T-helper 2 cell treated with Interferon-gamma antibody and Interleukin-4, amounts not matched to agents 5 μg/mL and 100 μg/mL, for 36 hours (primary cell): ENCODE measurements at regions not wholly inside any gene's neighbourhood (a gene's known extent, or its start where the extent isn't known, plus 50 kb on each side); places are given as distances from the start of the nearest gene placed in this dataset.
"Not testable (repeated sequence)": the region's sequence is repeated elsewhere in the genome, so short reads cannot be mapped to it uniquely, and the experiment has no call there.

ENCODE experiments used
- DNase-seq: peaks from one replicate; pipeline ENCODE4 v3.0.0; 2021; ENCODE audit warnings: low spot score
- H3K27ac Mint-ChIP-seq: one replicate; pipeline ENCODE4 v1.8.0; 2021; ENCODE audit warnings: mild to moderate bottlenecking, mixed read lengths
- H3K27me3 Mint-ChIP-seq: one replicate; pipeline ENCODE4 v1.8.0; 2021; ENCODE audit warnings: low read depth, mixed read lengths
- H3K36me3 Mint-ChIP-seq: one replicate; pipeline ENCODE4 v1.8.0; 2021; ENCODE audit warnings: low read depth, mixed read lengths
- H3K4me1 Mint-ChIP-seq: one replicate; pipeline ENCODE4 v1.8.0; 2021; ENCODE audit warnings: low read depth, mixed read lengths
- H3K4me3 Mint-ChIP-seq: one replicate; pipeline ENCODE4 v1.8.0; 2022; ENCODE audit warnings: mild to moderate bottlenecking, moderate library complexity, mixed read lengths
- H3K9me3 Mint-ChIP-seq: one replicate; pipeline ENCODE4 v1.8.0; 2021; ENCODE audit warnings: mixed read lengths

- not testable (repeated sequence) for H3K4me3 Mint-ChIP-seq, H3K27ac Mint-ChIP-seq, DNase-seq, H3K4me1 Mint-ChIP-seq, H3K36me3 Mint-ChIP-seq, H3K27me3 Mint-ChIP-seq, H3K9me3 Mint-ChIP-seq
These were observed 564.0 kb upstream of the NECTIN3 start for GRCh38 chr3:110507570-110507969.

GRCh38 chr3:110512961-110513360 lies 558.7 kb upstream of the NECTIN3 start:
- Mint-ChIP-seq H3K4me1 (no peaks in the 10 kb centered on the region), H3K4me3 (no peak overlapping the region)
- no peak for DNase-seq

GRCh38 chr3:110518031-110518430 lies 553.6 kb upstream of the NECTIN3 start:
- H3K4me3 Mint-ChIP-seq, result no peak overlapping the region
- no peaks in the 10 kb centered on the region for H3K27me3 Mint-ChIP-seq
- H3K4me1 Mint-ChIP-seq, result no peaks in the 10 kb centered on the region
- no peaks in the 10 kb centered on the region for H3K9me3 Mint-ChIP-seq
- no peak for DNase-seq
- H3K27ac Mint-ChIP-seq, result no peak overlapping the region
- no peaks in the 10 kb centered on the region for H3K36me3 Mint-ChIP-seq

More at GRCh38 chr3:110512961-110513360, 558.7 kb upstream of the NECTIN3 start:
- Mint-ChIP-seq H3K9me3 (no peaks in the 10 kb centered on the region), H3K27ac (no peak overlapping the region), H3K36me3 (no peaks in the 10 kb centered on the region), H3K27me3 (no peaks in the 10 kb centered on the region)

- no peaks in the 10 kb centered on the region for H3K4me1 Mint-ChIP-seq
- H3K9me3 Mint-ChIP-seq, result no peaks in the 10 kb centered on the region
- no peak overlapping the region for H3K4me3 Mint-ChIP-seq
- no peaks in the 10 kb centered on the region for H3K27me3 Mint-ChIP-seq
- no peak overlapping the region for H3K27ac Mint-ChIP-seq
- DNase-seq, result no peak
- H3K36me3 Mint-ChIP-seq, result no peaks in the 10 kb centered on the region
These were observed 552.5 kb upstream of the NECTIN3 start for GRCh38 chr3:110519071-110519470.

- Mint-ChIP-seq H3K27me3 (no peaks in the 10 kb centered on the region), H3K9me3 (no peaks in the 10 kb centered on the region), H3K4me1 (no peaks in the 10 kb centered on the region), H3K27ac (no peak overlapping the region), H3K4me3 (no peak overlapping the region), H3K36me3 (no peaks in the 10 kb centered on the region)
- DNase-seq, result no peak
These were observed 550.6 kb upstream of the NECTIN3 start for GRCh38 chr3:110521019-110521418.

- DNase-seq, H3K4me1 Mint-ChIP-seq, H3K9me3 Mint-ChIP-seq, H3K36me3 Mint-ChIP-seq, H3K27ac Mint-ChIP-seq, H3K27me3 Mint-ChIP-seq, H3K4me3 Mint-ChIP-seq: not testable (repeated sequence)
These were observed 546.0 kb upstream of the NECTIN3 start for GRCh38 chr3:110525558-110526064.

GRCh38 chr3:110526777-110527727 lies 544.6 kb upstream of the NECTIN3 start:
- DNase-seq, result no peak
- Mint-ChIP-seq H3K36me3 (no peaks in the 10 kb centered on the region), H3K27me3 (no peaks in the 10 kb centered on the region), H3K4me3 (no peak overlapping the region), H3K27ac (no peak overlapping the region), H3K4me1 (no peaks in the 10 kb centered on the region), H3K9me3 (no peaks in the 10 kb centered on the region)

GRCh38 chr3:110528305-110529121 lies 543.1 kb upstream of the NECTIN3 start:
- Mint-ChIP-seq H3K4me3 (no peak overlapping the region), H3K27ac (no peak overlapping the region), H3K27me3 (no peaks in the 10 kb centered on the region), H3K9me3 (no peaks in the 10 kb centered on the region), H3K4me1 (no peaks in the 10 kb centered on the region), H3K36me3 (no peaks in the 10 kb centered on the region)
- no peak for DNase-seq

GRCh38 chr3:110530902-110531301 lies 540.7 kb upstream of the NECTIN3 start:
- Mint-ChIP-seq H3K4me1 (no peaks in the 10 kb centered on the region), H3K9me3 (no peaks in the 10 kb centered on the region), H3K4me3 (no peak overlapping the region), H3K27ac (no peak overlapping the region), H3K36me3 (no peaks in the 10 kb centered on the region), H3K27me3 (no peaks in the 10 kb centered on the region)
- no peak for DNase-seq

- no peak for DNase-seq
- H3K4me1 Mint-ChIP-seq, result no peaks in the 10 kb centered on the region
These were observed 538.5 kb upstream of the NECTIN3 start for GRCh38 chr3:110533089-110533488.

GRCh38 chr3:110542552-110543150 lies 529.0 kb upstream of the NECTIN3 start:
- no peak overlapping the region for H3K4me3 Mint-ChIP-seq
- no peaks in the 10 kb centered on the region for H3K9me3 Mint-ChIP-seq
- H3K27ac Mint-ChIP-seq, result no peak overlapping the region
- no peaks in the 10 kb centered on the region for H3K27me3 Mint-ChIP-seq
- no peaks in the 10 kb centered on the region for H3K36me3 Mint-ChIP-seq
- DNase-seq, result no peak
- no peaks in the 10 kb centered on the region for H3K4me1 Mint-ChIP-seq

More at GRCh38 chr3:110533089-110533488, 538.5 kb upstream of the NECTIN3 start:
- Mint-ChIP-seq H3K27me3 (no peaks in the 10 kb centered on the region), H3K4me3 (no peak overlapping the region), H3K36me3 (no peaks in the 10 kb centered on the region), H3K27ac (no peak overlapping the region), H3K9me3 (no peaks in the 10 kb centered on the region)

- H3K9me3 Mint-ChIP-seq, result no peaks in the 10 kb centered on the region
- H3K4me1 Mint-ChIP-seq, result no peaks in the 10 kb centered on the region
- H3K36me3 Mint-ChIP-seq, result no peaks in the 10 kb centered on the region
- no peak for DNase-seq
- no peak overlapping the region for H3K4me3 Mint-ChIP-seq
- no peaks in the 10 kb centered on the region for H3K27me3 Mint-ChIP-seq
- H3K27ac Mint-ChIP-seq, result no peak overlapping the region
These were observed 526.9 kb upstream of the NECTIN3 start for GRCh38 chr3:110544730-110545129.

- Mint-ChIP-seq H3K4me3 (no peak overlapping the region), H3K27me3 (no peaks in the 10 kb centered on the region), H3K4me1 (no peaks in the 10 kb centered on the region), H3K27ac (no peak overlapping the region), H3K9me3 (no peaks in the 10 kb centered on the region), H3K36me3 (no peaks in the 10 kb centered on the region)
- DNase-seq, result no peak
These were observed 521.1 kb upstream of the NECTIN3 start for GRCh38 chr3:110550511-110550910.

- no peak overlapping the region for H3K27ac Mint-ChIP-seq
- no peak for DNase-seq
- no peaks in the 10 kb centered on the region for H3K4me1 Mint-ChIP-seq
- H3K36me3 Mint-ChIP-seq, result no peaks in the 10 kb centered on the region
- H3K9me3 Mint-ChIP-seq, result no peaks in the 10 kb centered on the region
- H3K27me3 Mint-ChIP-seq, result no peaks in the 10 kb centered on the region
- H3K4me3 Mint-ChIP-seq, result no peak overlapping the region
These were observed 509.0 kb upstream of the NECTIN3 start for GRCh38 chr3:110562621-110563020.
